GM12878 (cell line): ENCODE measurements at regions not wholly inside any gene's neighbourhood (a gene's known extent, or its start where the extent isn't known, plus 50 kb on each side); places are given as distances from the start of the nearest gene placed in this dataset.
"Not testable (repeated sequence)": the region's sequence is repeated elsewhere in the genome, so short reads cannot be mapped to it uniquely, and the experiment has no call there.

Experiments
- ATAC-seq: fragments of 200-7000 bp; cut with Tn5 transposase; 3 replicates; pipeline ENCODE4 v1.9.1; 2020; ENCODE audit warnings: mild to moderate bottlenecking, moderate library complexity
- BruUV-seq: library from RNA; stranded (reverse); fragments of 400-500 nt; replicated peaks from 2 replicates; lab custom pipeline; 2021; lab: Mats Ljungman, UMichigan
- CTCF ChIA-PET: fragments of 300-600 bp; sonication (Branson Sonifier 250); formaldehyde crosslinking; extraction: SDS; loops from one replicate; lab custom pipeline; 2021; ENCODE audit warnings: inconsistent platforms; lab: Yijun Ruan, JAX
- POLR2A ChIA-PET: fragments of 350-600 bp; formaldehyde crosslinking; extraction: SDS; loops from one replicate; lab custom pipeline; 2021; ENCODE audit warnings: inconsistent platforms; lab: Charles Lee
- RAD21 ChIA-PET: fragments of 300-600 bp; sonication (Branson Sonifier 250); formaldehyde crosslinking; loops from one replicate; lab custom pipeline; 2023; ENCODE audit warnings: antibody characterized with exemption; ENCODE audit not compliant: unreplicated experiment; lab: Charles Lee
- SMC1A ChIA-PET: fragments of 300-600 bp; sonication (Branson Sonifier 250); formaldehyde crosslinking; loops from one replicate; lab custom pipeline; 2023; ENCODE audit not compliant: unreplicated experiment, uncharacterized antibody; lab: Charles Lee
- DNase-seq: peaks from one replicate; pipeline ENCODE4 v3.0.0-alpha.2; 2011; ENCODE audit warnings: low read depth, low spot score
- FAIRE-seq: peaks from 3 replicates; lab custom pipeline; 2011; peaks lifted over from hg19 to GRCh38; lab: Jason Lieb, UNC
- H2AFZ ChIP-seq: 2 replicates; pipeline ENCODE4 v1.6.0; 2011; ENCODE audit warnings: low read depth, low read length, control low read depth; ENCODE audit not compliant: control insufficient read depth
- H3K27ac ChIP-seq: 2 replicates; pipeline ENCODE4 v1.5.1; 2011; ENCODE audit warnings: control low read depth; ENCODE audit not compliant: control insufficient read depth, insufficient read depth
- H3K27me3 ChIP-seq, 2 experiments: replicated peaks in 1 of 2; 2 replicates each; pipeline versions ENCODE4 v1.6.0 to v1.6.1; 2011; ENCODE audit warnings: low read length in 1 of 2; ENCODE audit not compliant: control insufficient read depth in 2 of 2, insufficient read depth in 2 of 2
- H3K36me3 ChIP-seq, 2 experiments: 2 replicates each; pipeline ENCODE4 v1.5.1; 2011; ENCODE audit warnings: low read length in 1 of 2; ENCODE audit not compliant: control insufficient read depth in 2 of 2, insufficient read depth in 2 of 2
- H3K4me1 ChIP-seq: 2 replicates; pipeline ENCODE4 v1.6.1; 2011; ENCODE audit warnings: mild to moderate bottlenecking, low read length, moderate library complexity, mixed read lengths; ENCODE audit not compliant: control insufficient read depth, insufficient read depth
- H3K4me2 ChIP-seq: 2 replicates; pipeline ENCODE4 v1.6.0; 2011; ENCODE audit warnings: control low read depth; ENCODE audit not compliant: control insufficient read depth, insufficient read depth
- H3K4me3 ChIP-seq: fragments of 200-600 bp; sonication (generic); 2 replicates; pipeline ENCODE4 v1.5.1; 2016
- H3K79me2 ChIP-seq: 2 replicates; pipeline ENCODE4 v1.6.0; 2011; ENCODE audit warnings: low read length; ENCODE audit not compliant: control insufficient read depth, insufficient read depth
- H3K9ac ChIP-seq: 2 replicates; pipeline ENCODE4 v1.8.0; 2011; ENCODE audit warnings: low read length, control low read depth, mixed read lengths; ENCODE audit not compliant: control insufficient read depth, insufficient read depth
- H3K9me3 ChIP-seq: replicated peaks from 3 replicates; pipeline ENCODE4 v1.5.1; 2011; ENCODE audit warnings: mild to moderate bottlenecking, low read length; ENCODE audit not compliant: control insufficient read depth, insufficient read depth
- H4K20me1 ChIP-seq: 2 replicates; pipeline ENCODE4 v1.6.0; 2011; ENCODE audit not compliant: control insufficient read depth, insufficient read depth
- ETV6 ChIP-seq, 2 experiments: fragments of 450-650 bp in 1 of 2; IDR thresholded peaks in 1 of 2; conservative IDR thresholded peaks in 1 of 2; 2 replicates each; pipeline ENCODE4 v1.6.1; 2014; ENCODE audit warnings: antibody characterized with exemption in 1 of 2, borderline replicate concordance in 1 of 2, low read depth in 1 of 2, mild to moderate bottlenecking in 1 of 2, moderate library complexity in 1 of 2
- GATAD2B ChIP-seq: fragments of 450-650 bp; conservative IDR thresholded peaks from 2 replicates; pipeline ENCODE4 v1.6.1; 2017; ENCODE audit warnings: low read depth, mild to moderate bottlenecking, moderate library complexity
- IKZF1 ChIP-seq: fragments of 450-650 bp; conservative IDR thresholded peaks from 2 replicates; pipeline ENCODE4 v1.6.1; 2017; ENCODE audit warnings: antibody characterized with exemption, mild to moderate bottlenecking
- RAD21 ChIP-seq: IDR thresholded peaks from 2 replicates; pipeline ENCODE4 v1.6.1; 2011; ENCODE audit warnings: mild to moderate bottlenecking, low read depth, low read length, moderate library complexity; ENCODE audit not compliant: insufficient read depth
- TAF1 ChIP-seq: IDR thresholded peaks from 2 replicates; pipeline ENCODE4 v1.6.1; 2011; ENCODE audit warnings: mild to moderate bottlenecking, low read depth, low read length, borderline replicate concordance
- YBX1 ChIP-seq: fragments of 450-650 bp; IDR thresholded peaks from 2 replicates; pipeline ENCODE4 v1.6.1; 2016; ENCODE audit warnings: antibody characterized with exemption
- WGBS: methylation state at CpG from one replicate; pipeline ENCODE4 v1.1.6; 2016; ENCODE audit warnings: low lambda C conversion rate; ENCODE audit not compliant: insufficient replicate concordance, insufficient coverage; ENCODE audit errors: missing lambda C conversion rate; 5-methylcytosine and 5-hydroxymethylcytosine counted together
- in situ Hi-C: fragments of 300-500 bp; cut with MboI; formaldehyde crosslinking; loops from 9 replicates; pipeline ENCODE4 v1.14.3; 2018; ENCODE audit warnings: mixed read lengths
- intact Hi-C: fragments of 100-400 bp; cut with micrococcal nuclease; formaldehyde crosslinking; loops from one replicate; pipeline ENCODE4 v1.14.2; 2022; ENCODE audit not compliant: unreplicated experiment
- TF ChIP-seq, protein P1 (sequence below): IDR thresholded peaks from 2 replicates; pipeline ENCODE4 v1.6.1; 2012; ENCODE audit warnings: low read length, inconsistent platforms

DNA sequence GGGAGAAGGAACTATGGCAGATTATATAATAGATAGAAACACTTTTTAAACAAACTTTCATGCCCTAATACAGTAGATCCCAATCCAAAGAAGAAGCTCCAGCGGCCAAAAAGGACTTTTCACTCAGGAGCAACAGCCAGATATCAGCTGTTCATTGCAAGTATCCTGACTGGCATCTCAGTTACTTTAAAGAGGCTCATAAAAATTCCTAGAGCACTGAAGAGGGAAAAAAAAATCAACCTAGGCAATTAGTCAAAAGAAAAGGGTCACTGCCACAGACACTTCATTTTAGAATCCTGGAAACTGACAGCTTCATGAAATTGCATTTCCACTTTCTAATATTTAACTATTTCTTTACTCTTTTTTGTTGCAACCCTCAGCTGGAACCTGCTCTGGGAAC lies 170.6 kb upstream of the SOX6 start:
- ChIA-PET SMC1A (no interaction called here), POLR2A (no interaction called here), CTCF (no interaction called here), RAD21 (no interaction called here)
- Histone ChIP-seq H3K4me2 (no peak overlapping the region), H3K9me3 (no peaks in the 10 kb centered on the region), H3K9ac (no peak overlapping the region), H2AFZ (no peak overlapping the region), H3K27me3 (no peaks in the 10 kb centered on the region), H3K36me3 (no peaks in the 10 kb centered on the region), H3K27ac (no peak overlapping the region), H3K79me2 (no peaks in the 10 kb centered on the region), H3K4me1 (no peaks in the 10 kb centered on the region), H3K4me3 (no peak overlapping the region), H4K20me1 (no peaks in the 10 kb centered on the region)
- in situ Hi-C loops (no loop called here), intact Hi-C loops (no loop called here)
- WGBS = 0% methylated on average over 1 of the region's 1 CpG
- no peak for ATAC-seq
- BruUV-seq = no TSS peak
- FAIRE-seq = no peak
- no peak for DNase-seq
- TF ChIP-seq YBX1 (no peak), RAD21 (no peak), IKZF1 (no peak), GATAD2B (no peak), TAF1 (no peak), ETV6 (conservative IDR thresholded peaks at IDR 0.05 in 1 of 2, IDR thresholded peaks at IDR 0.05 in 1 of 2; ENCODE audit: borderline replicate concordance in 1 of 2, low read depth in 1 of 2) (no peak)
- TF ChIP-seq, protein P1, sequence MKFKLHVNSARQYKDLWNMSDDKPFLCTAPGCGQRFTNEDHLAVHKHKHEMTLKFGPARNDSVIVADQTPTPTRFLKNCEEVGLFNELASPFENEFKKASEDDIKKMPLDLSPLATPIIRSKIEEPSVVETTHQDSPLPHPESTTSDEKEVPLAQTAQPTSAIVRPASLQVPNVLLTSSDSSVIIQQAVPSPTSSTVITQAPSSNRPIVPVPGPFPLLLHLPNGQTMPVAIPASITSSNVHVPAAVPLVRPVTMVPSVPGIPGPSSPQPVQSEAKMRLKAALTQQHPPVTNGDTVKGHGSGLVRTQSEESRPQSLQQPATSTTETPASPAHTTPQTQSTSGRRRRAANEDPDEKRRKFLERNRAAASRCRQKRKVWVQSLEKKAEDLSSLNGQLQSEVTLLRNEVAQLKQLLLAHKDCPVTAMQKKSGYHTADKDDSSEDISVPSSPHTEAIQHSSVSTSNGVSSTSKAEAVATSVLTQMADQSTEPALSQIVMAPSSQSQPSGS = no peak

DNA sequence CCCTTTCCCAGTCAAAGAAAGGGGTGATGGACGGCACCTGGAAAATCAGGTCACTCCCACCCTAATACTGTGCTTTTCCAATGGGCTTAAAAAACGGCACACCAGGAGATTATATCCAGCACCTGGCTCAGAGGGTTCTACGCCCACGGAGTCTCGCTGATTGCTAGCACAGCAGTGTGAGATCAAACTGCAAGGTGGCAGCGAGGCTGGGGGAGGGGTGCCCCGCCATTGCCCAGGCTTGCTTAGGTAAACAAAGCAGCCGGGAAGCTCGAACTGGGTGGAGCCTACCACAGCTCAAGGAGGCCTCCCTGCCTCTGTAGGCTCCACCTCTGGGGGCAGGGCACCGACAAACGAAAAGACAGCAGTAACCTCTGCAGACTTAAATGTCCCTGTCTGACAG lies 164.4 kb upstream of the SOX6 start:
- H3K27ac ChIP-seq, ATAC-seq, H3K4me3 ChIP-seq, H4K20me1 ChIP-seq, in situ Hi-C loops, BruUV-seq, H3K27me3 ChIP-seq, H3K36me3 ChIP-seq, intact Hi-C loops, POLR2A ChIA-PET, H3K79me2 ChIP-seq, FAIRE-seq, H3K9me3 ChIP-seq, SMC1A ChIA-PET, CTCF ChIA-PET, RAD21 ChIA-PET, H2AFZ ChIP-seq, DNase-seq, H3K4me1 ChIP-seq, H3K9ac ChIP-seq, H3K4me2 ChIP-seq: not testable (repeated sequence)
- 45% methylated on average over 11 of the region's 11 CpGs for WGBS
